ENCODE measurements at regions not wholly inside any gene's neighbourhood (a gene's known extent, or its start where the extent isn't known, plus 50 kb on each side); places are given as distances from the start of the nearest gene placed in this dataset.

DNA sequence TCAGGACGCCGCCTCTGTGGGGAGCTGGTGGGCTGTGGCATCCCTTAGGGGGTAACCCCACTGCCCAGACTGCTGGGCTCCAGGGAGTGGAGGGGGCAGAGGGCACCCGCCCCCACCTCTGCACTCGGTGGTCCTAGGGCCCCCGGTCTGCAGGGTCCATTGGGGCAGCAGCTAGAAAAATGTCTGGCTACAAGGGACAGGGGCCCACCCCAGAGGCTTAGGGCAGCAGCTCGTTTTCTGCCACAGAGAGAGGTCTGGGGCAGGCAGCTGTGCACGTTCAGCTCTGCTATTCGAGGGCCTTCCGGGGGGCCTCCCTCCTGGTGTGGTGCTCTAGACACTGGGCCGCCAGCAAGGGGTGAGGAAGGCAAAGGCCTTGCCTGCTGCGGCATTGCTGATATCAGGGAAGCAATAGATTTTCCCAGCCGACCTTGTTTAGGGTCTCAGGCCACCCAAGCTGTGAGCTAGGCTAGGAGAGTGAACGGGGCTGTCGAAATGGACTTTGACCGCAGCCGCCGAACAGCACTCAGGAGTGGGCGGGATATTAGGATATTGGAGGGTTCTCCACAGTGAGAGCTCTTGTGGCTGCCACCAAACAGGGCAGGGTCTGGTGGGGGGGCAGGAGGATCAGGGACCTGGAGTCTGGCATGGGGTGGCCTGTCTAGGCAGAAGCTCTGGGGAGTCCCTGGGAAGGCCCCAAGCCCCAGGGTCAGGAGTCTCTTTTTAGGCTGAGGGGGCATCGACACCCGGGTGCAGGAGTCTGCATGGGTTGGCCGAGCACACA is 61.4 kb upstream of the KLF13 start:
- TF ChIP-seq, protein P1, sequence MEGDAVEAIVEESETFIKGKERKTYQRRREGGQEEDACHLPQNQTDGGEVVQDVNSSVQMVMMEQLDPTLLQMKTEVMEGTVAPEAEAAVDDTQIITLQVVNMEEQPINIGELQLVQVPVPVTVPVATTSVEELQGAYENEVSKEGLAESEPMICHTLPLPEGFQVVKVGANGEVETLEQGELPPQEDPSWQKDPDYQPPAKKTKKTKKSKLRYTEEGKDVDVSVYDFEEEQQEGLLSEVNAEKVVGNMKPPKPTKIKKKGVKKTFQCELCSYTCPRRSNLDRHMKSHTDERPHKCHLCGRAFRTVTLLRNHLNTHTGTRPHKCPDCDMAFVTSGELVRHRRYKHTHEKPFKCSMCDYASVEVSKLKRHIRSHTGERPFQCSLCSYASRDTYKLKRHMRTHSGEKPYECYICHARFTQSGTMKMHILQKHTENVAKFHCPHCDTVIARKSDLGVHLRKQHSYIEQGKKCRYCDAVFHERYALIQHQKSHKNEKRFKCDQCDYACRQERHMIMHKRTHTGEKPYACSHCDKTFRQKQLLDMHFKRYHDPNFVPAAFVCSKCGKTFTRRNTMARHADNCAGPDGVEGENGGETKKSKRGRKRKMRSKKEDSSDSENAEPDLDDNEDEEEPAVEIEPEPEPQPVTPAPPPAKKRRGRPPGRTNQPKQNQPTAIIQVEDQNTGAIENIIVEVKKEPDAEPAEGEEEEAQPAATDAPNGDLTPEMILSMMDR (conservative IDR thresholded peaks at IDR 0.05): no peak
- TF ChIP-seq ZFX (IDR thresholded peaks at IDR 0.05): no peak
- H3K27ac ChIP-seq: no peak overlapping the region

DNA sequence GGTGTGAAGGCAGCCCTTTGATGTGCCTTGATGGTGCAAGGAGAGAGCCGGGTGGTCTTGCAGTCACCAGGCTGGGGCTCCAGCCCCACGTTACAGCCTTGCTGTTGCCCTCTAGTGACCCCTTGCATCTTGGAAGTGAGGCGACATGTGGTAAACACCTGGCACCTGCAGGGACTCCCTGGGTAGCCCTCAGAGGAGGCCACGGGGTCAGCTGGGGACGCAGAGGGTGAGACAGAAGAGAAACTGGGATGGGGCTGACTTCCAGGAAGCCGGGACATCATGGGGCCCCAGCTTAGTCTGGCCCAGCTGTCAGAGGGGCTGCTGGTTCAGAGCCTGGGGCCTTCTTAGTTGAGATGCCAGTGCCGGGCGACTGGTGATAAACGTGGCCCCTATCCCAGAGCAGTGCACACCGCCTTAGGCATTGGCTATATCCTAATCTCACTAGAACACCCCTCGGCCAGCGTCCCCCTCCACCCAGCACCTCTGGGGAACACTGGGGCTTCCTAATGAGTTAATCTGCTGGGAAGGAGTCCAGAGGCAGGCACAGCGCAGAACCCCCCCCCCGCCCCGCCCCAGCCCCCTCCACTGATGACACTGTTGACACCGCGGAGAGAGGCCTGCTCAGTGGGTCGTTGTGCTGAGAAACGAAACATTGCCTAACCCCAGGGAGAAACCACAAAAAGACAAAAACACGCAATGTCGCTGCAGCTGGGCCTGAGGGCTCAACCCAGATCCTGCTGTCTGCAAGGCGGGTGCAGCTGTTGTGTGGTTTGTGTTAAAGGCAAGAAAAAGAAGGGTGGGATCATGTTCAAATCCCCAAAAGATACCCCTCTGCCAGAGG is 60.5 kb upstream of the KLF13 start:
- TF ChIP-seq, protein P1 (conservative IDR thresholded peaks at IDR 0.05): no peak
- no peak for TF ChIP-seq ZFX (IDR thresholded peaks at IDR 0.05)
- no peak overlapping the region for H3K27ac ChIP-seq

DNA sequence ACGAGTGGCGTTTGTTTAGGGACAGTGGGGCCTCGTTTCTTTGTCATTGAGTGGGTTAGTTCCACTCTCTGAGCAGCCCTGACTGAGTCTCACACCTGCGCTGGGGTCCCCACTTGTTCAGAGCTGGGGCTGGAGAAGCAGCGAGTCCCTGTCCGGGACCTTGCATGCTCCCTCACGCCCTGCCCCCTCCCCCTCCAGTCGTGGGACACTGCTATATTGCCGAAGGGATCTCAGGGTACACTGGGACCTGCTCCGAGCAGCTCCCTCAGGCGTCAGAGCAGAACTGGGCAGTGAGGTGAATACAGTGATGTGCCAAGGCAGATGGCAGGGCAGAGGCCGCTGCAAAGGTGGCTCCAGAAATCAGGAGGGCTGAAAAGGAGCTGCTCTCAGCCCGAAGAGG is 59.9 kb upstream of the KLF13 start:
- H3K27ac ChIP-seq: no peak overlapping the region
- no peak for TF ChIP-seq ZFX (IDR thresholded peaks at IDR 0.05)
- TF ChIP-seq, protein P1 (conservative IDR thresholded peaks at IDR 0.05): no peak

DNA sequence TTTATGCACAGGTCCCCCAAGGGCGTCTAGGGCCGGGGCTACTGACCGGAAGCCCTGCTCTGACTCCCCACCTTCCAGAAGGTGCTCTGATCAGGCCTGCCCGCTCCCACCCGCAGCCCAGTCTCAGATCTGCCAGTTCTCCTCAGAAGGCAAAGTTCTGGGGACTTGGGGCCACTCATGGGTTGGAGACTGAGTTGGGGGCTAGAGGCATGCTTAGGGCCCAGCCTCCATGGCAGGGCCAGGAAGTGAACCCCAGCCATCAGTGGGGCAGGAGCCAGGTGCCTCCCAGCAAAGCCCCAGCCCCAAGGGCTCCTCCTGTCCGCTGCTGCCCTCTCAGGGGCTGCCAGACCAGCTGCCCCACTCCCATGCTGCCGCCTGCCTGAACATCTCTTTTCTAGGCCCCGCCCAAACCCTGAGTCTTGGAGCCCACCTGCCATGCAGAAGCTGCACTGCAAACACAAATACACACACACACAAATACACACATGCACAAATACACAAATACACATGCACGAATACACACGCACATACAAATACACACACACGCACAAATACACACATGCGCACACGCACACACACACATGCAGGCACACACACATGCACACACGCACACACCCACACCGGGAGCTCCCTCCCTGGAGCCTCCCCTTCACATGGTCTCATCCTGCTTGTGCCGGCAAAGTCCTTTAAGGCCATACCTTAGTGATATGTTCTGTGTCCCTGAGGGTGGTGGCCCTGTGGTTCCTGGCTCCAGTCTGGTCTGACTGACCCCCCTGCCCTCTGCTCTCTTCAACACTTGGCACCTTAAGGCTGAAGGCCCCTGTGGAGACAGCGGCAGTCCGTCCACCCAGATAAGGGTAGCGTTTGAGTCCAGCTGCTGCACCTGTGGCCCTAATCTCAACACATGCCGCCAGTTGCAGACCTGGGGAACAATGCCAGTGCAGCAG is 59.2 kb upstream of the KLF13 start:
- H3K27ac ChIP-seq: no peak overlapping the region
- TF ChIP-seq, protein P1 (conservative IDR thresholded peaks at IDR 0.05): no peak
- no peak for TF ChIP-seq ZFX (IDR thresholded peaks at IDR 0.05)

DNA sequence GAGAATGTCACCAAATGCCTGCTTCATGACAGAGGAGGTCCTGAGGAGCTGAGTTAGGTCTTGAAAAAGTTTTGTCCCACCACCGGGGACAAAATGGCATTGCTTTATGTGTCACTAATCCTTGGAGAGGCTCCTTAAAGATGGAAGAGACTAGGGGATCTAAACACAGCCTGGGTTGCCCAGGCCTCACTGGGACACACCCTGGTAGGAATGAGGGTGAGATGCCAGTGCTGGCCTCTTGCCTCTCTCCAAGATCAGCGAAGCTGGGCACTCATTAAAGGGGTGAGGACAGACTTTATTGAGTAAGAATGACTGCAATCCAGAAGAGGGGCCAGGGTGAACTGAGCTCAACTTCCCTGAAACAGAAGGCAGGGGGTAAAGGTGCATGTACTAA is 58.5 kb upstream of the KLF13 start:
- TF ChIP-seq, protein P1 (conservative IDR thresholded peaks at IDR 0.05): no peak
- TF ChIP-seq ZFX (IDR thresholded peaks at IDR 0.05): no peak
- H3K27ac ChIP-seq: no peak overlapping the region

DNA sequence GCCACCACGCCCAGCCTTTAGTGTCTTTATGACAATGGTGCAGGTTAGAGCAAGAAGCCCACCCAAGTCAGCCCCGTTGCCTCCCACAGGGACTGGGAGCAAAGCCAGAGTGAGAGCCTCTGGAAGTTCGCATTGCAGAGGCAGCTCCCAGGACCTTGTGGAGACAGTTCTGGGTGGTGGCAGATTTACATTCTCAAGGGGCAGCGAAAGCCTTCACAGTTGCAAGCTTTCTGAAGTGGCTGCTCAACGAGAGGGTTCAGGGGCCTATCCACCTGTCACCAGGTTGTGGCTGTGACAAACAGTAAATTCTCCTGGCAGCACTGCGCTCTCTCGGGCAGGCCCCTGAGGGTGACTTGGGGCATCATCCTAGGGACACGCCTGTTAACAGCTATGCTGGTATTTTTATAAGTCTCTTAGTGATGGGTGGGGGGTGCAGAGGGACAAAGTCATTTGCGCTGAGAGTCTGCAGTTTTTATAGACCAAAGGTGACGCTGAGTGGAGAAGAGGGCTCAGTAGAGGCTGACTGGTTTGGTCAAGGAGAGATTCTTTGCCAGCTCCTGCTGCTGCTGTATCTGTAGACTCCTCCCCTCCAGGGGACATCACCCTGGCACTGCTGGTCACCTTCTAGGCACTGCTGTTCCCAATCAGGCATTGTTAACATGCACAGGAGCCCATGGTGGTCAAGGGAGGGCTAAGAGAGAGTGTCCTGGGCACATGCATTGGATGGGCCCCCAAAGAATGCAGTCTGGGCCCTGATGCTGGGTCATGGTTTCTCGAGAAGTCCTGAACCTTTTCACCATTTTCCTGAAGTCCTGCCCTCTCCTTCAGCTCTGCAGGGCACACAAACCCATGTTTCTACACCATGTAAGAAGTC is 57.5 kb upstream of the KLF13 start:
- TF ChIP-seq ZFX (IDR thresholded peaks at IDR 0.05): no peak
- TF ChIP-seq, protein P1 (conservative IDR thresholded peaks at IDR 0.05): no peak
- H3K27ac ChIP-seq: no peak overlapping the region

Measured in C4-2B (cell line).